GM19468 (cell line): ENCODE measurements at regions not wholly inside any gene's neighbourhood (a gene's known extent, or its start where the extent isn't known, plus 50 kb on each side); places are given as distances from the start of the nearest gene placed in this dataset.
"Not testable (repeated sequence)": the region's sequence is repeated elsewhere in the genome, so short reads cannot be mapped to it uniquely, and the experiment has no call there.

Experiments
- ATAC-seq: cut with Tn5 transposase; IDR thresholded peaks from one replicate; pipeline ENCODE4 v1.9.1; 2021; ENCODE audit warnings: mild to moderate bottlenecking, moderate library complexity, moderate number of reproducible peaks; ENCODE audit not compliant: unreplicated experiment; ENCODE audit errors: extremely low read depth

DNA sequence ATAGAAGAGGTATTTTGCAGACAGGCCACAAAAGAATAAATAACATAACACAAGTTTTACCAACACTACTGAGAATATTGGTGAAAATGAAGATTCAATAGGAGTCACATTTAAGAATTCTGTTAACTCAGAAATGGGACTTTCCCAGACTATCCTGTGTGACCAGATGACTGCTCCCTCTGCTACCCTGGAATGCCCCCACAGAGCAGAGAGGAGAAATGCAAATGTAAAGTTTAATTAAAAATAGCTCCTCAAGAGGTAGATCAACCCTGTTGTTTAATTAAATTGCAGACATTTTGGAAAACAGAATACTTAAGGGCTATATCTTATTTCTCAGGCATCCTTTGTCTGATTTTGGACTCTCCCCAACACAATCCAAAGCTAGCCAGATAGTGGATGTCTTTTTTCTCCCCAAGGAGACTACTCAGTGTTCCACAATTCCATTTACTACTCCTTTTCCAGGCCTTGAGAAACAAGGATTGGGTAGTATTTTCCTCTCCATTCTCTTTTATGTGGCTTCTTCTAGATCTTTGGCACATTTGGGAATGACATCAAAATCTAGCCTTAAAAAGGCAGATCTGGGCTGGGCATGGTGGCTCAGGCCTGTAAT, 104.7 kb upstream of the TSC22D1 start:
- no peak for ATAC-seq

DNA sequence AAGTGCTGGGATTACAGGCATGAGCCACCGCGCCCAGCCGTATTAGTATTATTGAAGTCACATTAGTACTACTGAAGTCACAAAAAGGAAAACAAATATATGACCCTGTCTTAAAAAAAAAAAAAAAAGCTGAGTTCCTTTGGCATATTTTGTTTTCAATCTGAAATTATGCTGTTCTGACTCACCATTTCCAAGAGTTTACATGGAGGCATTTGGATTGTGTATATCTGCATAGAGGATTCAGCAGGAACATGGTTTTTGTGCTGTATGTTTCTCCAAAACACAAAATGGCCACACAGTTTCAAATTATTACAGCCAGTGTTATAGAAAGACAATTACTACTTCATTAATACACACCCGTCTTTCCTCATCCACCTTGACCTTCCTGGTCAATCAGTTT, 103.5 kb upstream of the TSC22D1 start:
- no peak for ATAC-seq

DNA sequence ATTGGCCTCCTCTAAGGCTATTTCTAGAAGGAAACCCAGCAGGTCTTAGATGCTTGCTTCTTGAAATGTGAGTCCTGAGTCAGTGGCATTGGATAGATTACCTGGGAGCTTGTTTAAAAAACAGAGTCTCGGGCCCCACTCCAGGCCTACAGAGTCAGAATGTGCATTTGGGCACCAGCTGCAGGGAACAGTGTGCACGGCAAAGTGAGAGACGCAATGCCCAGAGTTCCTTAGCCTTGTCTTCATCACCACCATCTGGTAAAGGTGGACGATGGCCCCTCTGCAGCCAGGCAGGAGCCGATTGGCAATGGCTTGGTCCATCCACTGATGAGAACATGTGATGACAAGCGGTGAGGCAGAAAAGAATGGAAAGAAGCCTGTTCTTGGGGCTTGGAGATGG, 102.1 kb upstream of the TSC22D1 start:
- no peak for ATAC-seq

GRCh38 chr13:44676534-44676933, 100.4 kb upstream of the TSC22D1 start:
- ATAC-seq, result no peak

- no peak for ATAC-seq
These were observed 93.4 kb upstream of the TSC22D1 start for GRCh38 chr13:44669534-44669933.

DNA sequence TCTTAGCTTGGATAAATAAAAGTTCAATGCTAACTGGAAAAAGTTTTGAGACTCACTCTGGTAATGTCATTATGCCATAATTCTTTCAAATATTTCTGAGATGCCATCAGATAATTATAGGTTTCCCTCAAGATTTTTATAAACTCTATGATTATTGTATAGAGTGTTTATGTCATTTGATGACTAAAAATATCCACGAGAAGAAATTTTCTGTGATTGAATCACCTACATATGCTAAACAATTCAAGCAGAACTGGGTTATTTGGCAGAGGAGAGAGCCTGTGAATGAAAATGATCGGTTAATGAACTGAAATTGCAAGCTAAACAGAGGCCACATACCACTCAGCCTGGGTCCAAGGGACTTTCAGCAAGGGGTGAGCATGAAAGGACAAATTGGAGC, 92.6 kb upstream of the TSC22D1 start:
- no peak for ATAC-seq

DNA sequence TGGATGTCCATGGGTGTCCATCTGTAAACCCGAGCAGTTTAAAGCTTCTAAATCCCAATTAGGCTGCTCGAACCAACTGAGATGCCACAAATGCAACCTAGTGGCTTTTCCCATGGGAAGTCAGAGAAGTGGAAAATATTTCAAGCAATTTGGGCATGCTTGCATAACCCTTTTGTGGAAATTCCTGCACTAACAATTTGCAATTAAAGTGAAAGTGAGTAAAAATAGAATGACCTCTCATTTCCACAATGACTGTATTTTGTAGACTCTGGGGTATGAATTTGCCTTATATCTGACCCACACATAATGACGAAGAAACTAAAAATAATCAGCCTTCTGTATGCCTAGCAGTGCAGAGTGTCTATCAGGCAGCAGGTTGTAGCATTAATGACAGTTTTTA, 91.8 kb upstream of the TSC22D1 start:
- no peak for ATAC-seq

- not testable (repeated sequence) for ATAC-seq
These were observed 90.4 kb upstream of the TSC22D1 start for GRCh38 chr13:44666538-44666937.

GRCh38 chr13:44664308-44664707, 88.2 kb upstream of the TSC22D1 start:
- ATAC-seq, result no peak

DNA sequence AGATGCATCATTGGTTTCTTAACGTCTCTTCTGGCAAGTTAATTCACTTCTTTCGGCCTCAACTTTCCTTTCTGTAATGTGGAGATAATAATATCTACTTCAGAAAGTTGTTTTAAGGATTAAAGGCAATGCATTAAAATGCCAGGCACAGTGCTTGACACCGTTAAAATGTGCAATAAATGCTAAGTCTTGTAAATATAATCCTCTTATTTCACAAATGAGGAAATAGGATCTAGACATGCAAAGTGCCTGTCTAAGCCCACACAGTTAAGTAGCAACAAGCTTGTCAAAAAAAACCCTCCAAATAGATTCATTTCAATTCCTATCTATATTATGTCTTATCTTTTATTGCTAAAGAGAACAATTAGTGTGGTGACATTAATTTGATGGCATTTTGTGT, 86.4 kb upstream of the TSC22D1 start:
- ATAC-seq, result no peak

DNA sequence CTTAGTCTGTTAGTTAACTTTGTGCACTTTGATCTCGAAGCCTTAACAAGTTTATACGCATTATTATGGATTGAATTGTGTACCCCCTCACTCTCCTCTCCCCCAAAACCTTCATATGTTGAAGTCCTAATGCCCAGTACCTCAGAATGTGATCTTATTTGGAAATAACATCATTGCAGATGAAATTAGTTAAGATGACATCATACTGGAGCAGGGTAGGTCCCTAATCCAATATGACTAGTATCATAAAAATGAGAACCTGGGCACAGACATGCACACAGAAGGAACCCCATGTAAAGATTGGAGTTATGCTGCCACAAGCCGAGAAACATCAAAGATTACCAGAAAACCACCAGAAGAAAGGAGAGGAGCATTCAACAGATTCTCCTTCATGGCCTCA, 85.8 kb upstream of the TSC22D1 start:
- ATAC-seq, result no peak

GRCh38 chr13:44660050-44660449, 83.9 kb upstream of the TSC22D1 start:
- no peak for ATAC-seq

DNA sequence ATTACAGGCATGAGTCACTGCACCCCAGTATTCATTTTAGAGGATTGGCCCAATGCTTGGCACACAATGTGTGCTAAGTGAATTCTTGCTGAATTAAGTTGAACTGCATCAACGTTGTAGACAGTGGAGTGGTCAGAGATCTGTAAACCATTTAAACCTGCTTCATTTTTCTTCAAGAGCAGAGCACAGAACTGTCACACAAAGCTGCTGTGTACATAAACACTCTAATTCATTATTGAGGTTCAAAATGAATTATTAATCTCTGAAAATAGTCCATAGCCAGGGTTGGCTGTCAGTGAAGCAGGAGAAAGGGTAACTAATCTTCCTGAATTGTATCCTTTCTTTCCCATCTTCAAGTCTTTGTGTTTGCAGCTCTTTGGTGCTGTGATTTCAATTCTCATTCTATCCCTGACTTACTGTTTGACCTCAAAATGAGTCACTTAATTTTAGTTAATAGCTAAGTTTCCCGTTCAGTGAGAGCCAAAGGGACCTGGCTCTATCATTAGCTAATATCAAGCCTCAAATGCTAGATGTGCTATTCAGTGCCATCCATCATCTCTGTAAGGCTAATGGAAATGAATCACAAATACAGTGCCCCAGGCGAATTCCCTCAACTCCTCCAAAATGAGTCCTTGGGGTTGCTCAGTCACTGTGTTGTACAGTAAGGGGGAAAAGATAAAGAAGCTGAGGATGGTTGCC, 77.0 kb upstream of the TSC22D1 start:
- ATAC-seq, result no peak

GRCh38 chr13:44652168-44652567, 76.0 kb upstream of the TSC22D1 start:
- no peak for ATAC-seq

DNA sequence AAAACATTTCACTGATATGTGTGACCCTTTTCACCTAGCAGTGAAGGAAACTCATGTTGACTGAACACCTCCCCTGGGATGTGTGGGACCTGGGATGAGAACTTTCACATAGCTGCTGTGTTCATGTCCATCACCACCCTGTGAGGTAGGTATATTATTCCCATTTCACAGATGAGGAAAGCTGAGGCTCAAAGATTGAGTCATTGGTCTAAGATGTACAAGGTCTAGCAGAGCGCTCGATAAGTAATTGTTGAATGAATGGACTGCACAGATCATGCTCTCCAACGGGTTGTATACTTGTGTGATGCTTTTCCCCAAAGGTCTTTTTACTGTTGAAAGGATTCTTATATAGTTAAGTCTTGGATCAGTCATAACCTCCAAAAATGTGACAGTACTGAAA, 75.6 kb upstream of the TSC22D1 start:
- no peak for ATAC-seq

GRCh38 chr13:44651209-44651608, 75.1 kb upstream of the TSC22D1 start:
- no peak for ATAC-seq

GRCh38 chr13:44649834-44650233, 73.7 kb upstream of the TSC22D1 start:
- no peak for ATAC-seq

- no peak for ATAC-seq
These were observed 72.9 kb upstream of the TSC22D1 start for GRCh38 chr13:44649104-44649428.

- no peak for ATAC-seq
These were observed 72.4 kb upstream of the TSC22D1 start for GRCh38 chr13:44648392-44649103.

DNA sequence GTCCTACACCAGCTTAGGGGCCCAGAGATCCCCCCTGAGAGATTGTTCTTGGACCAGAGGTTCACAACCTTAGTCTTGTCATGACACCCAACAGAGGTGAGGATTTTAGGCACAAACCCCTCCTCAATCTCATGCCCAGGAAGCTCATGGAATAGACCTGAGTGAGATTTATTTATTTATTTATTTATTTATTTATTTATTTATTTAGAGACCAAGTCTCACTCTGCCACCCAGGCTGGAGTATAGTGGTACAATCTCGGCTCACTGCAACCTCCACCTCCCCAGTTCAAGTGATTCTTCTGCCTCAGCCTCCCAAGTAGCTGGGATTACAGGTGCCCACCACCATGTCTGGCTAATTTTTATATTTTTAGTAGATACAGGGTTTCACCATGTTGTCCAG, 71.4 kb upstream of the TSC22D1 start:
- not testable (repeated sequence) for ATAC-seq

GRCh38 chr13:44646044-44646443, 69.9 kb upstream of the TSC22D1 start:
- no peak for ATAC-seq

- ATAC-seq, result no peak
These were observed 67.1 kb upstream of the TSC22D1 start for GRCh38 chr13:44643256-44643655.
